ENCODE measurements at regions not wholly inside any gene's neighbourhood (a gene's known extent, or its start where the extent isn't known, plus 50 kb on each side); places are given as distances from the start of the nearest gene placed in this dataset.

DNA sequence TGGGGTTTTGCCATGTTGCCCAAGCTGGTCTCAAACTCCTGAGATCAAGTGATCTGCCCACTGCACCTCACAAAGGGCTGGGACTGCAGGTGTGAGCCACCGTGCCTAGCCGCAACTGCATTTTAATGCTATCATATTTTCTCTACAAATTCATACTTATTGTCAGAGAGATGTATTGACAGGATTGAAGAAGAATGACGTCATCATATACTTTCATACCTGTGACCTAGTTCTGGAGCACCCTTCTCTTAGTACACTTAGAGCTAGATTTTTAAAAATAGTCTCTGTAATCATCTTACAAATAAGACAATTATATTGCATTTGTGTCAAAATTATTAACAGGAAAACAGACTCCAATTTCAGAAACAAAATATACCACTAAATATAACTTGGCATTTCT is 242.8 kb upstream of the PDZRN3 start:
- Histone ChIP-seq H3K4me1 (no peaks in the 10 kb centered on the region), H3K27ac (no peak overlapping the region), H3K36me3 (no peaks in the 10 kb centered on the region), H3K27me3 (no peaks in the 10 kb centered on the region), H3K4me3 (no peak overlapping the region), H3K9me3 (no peaks in the 10 kb centered on the region)
- no peak for TF ChIP-seq POLR2A (IDR thresholded peaks at IDR 0.05)
- TF ChIP-seq, protein P1, sequence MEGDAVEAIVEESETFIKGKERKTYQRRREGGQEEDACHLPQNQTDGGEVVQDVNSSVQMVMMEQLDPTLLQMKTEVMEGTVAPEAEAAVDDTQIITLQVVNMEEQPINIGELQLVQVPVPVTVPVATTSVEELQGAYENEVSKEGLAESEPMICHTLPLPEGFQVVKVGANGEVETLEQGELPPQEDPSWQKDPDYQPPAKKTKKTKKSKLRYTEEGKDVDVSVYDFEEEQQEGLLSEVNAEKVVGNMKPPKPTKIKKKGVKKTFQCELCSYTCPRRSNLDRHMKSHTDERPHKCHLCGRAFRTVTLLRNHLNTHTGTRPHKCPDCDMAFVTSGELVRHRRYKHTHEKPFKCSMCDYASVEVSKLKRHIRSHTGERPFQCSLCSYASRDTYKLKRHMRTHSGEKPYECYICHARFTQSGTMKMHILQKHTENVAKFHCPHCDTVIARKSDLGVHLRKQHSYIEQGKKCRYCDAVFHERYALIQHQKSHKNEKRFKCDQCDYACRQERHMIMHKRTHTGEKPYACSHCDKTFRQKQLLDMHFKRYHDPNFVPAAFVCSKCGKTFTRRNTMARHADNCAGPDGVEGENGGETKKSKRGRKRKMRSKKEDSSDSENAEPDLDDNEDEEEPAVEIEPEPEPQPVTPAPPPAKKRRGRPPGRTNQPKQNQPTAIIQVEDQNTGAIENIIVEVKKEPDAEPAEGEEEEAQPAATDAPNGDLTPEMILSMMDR (IDR thresholded peaks at IDR 0.05), result no peak
- TF ChIP-seq POLR2AphosphoS5 (IDR thresholded peaks at IDR 0.05; ENCODE audit: insufficient read depth in 1 of 2, low read depth in 1 of 2), result no peak
- intact Hi-C loops (cut with DNase I), result no loop called here
- no peak for DNase-seq (ENCODE audit: extremely low spot score in 2 of 2)

DNA sequence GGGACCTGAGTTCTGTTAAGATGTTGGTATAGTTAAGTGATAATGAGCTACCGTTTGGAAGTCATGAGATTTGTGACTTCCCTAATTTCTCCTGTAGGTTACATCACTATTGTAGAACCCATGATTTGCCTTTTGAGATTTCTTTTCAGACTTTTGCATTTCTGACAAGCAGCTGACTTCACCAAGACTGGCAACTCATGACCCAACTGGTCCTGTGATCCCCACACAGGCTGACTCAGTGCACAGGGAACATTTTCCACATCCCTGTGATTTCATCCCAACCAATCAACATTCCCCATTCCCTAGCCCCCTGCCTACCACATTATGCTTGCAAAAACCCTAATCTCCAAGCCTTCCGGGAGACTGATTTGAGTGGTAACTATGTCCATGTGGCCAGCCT is 242.1 kb upstream of the PDZRN3 start:
- Histone ChIP-seq H3K4me1 (no peaks in the 10 kb centered on the region), H3K36me3 (no peaks in the 10 kb centered on the region), H3K9me3 (no peaks in the 10 kb centered on the region), H3K4me3 (no peak overlapping the region), H3K27me3 (no peaks in the 10 kb centered on the region), H3K27ac (no peak overlapping the region)
- no peak for DNase-seq (ENCODE audit: extremely low spot score in 2 of 2)
- no peak for TF ChIP-seq POLR2A (IDR thresholded peaks at IDR 0.05)
- intact Hi-C loops (cut with DNase I), result no loop called here

GRCh38 chr3:73863546-73864079 is 238.9 kb upstream of the PDZRN3 start:
- no peak for TF ChIP-seq POLR2A (IDR thresholded peaks at IDR 0.05)
- TF ChIP-seq POLR2AphosphoS5 (IDR thresholded peaks at IDR 0.05; ENCODE audit: insufficient read depth in 1 of 2, low read depth in 1 of 2), result no peak
- TF ChIP-seq, protein P1 (IDR thresholded peaks at IDR 0.05), result no peak

GRCh38 chr3:73855813-73856212 is 231.1 kb upstream of the PDZRN3 start:
- intact Hi-C loops (cut with DNase I), result no loop called here
- no peak for DNase-seq (ENCODE audit: extremely low spot score in 2 of 2)
- H3K9me3 ChIP-seq, result no peaks in the 10 kb centered on the region
- no peak overlapping the region for H3K4me3 ChIP-seq
- H3K4me1 ChIP-seq, result no peaks in the 10 kb centered on the region
- H3K36me3 ChIP-seq, result no peaks in the 10 kb centered on the region
- no peaks in the 10 kb centered on the region for H3K27me3 ChIP-seq
- TF ChIP-seq POLR2AphosphoS5 (IDR thresholded peaks at IDR 0.05; ENCODE audit: insufficient read depth in 1 of 2, low read depth in 1 of 2) (no peak), POLR2A (IDR thresholded peaks at IDR 0.05) (no peak)
- TF ChIP-seq, protein P1 (IDR thresholded peaks at IDR 0.05), result no peak
- no peak overlapping the region for H3K27ac ChIP-seq

More at GRCh38 chr3:73863546-73864079, 238.9 kb upstream of the PDZRN3 start:
- Histone ChIP-seq H3K27me3 (no peaks in the 10 kb centered on the region), H3K9me3 (no peaks in the 10 kb centered on the region), H3K4me3 (no peak overlapping the region), H3K27ac (no peak overlapping the region), H3K4me1 (no peaks in the 10 kb centered on the region), H3K36me3 (no peaks in the 10 kb centered on the region)
- DNase-seq (ENCODE audit: extremely low spot score in 2 of 2), result no peak
- intact Hi-C loops (cut with DNase I), result no loop called here

DNA sequence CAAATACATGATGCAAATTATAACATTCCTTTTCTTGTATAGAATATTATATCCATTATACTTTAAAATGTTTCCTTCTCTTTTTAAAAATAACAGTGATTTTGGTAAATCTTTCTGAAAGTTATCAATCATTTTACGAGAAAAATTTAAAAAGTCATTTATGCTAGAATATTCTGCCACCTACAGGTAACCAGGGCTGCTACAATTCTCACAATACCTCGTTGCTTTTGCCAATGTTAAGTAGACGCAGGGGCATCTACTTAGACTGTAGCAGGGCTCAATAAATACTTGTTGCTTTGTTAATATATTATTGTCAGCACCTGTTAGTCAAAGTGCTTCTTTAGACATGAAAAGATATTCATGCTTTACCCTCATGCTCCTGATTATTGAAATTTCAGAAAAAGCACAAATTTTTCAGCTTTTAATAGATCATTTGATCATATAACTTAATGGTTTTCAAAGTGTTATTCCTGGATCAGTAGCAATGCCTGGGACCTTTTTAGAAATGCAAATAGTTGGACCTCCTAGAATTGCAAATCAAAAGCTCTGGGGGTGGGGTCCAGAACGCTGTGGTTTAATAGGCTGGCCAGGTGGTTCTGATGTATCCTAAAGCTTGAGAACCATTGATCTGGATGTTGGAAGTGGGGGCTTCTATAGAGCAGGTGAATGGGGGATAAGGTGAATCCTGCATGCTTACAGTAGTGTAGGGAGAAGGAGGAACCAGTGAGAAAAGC is 223.6 kb upstream of the PDZRN3 start:
- Histone ChIP-seq H3K27me3 (no peaks in the 10 kb centered on the region), H3K9me3 (no peaks in the 10 kb centered on the region), H3K36me3 (no peaks in the 10 kb centered on the region), H3K27ac (no peak overlapping the region), H3K4me1 (no peaks in the 10 kb centered on the region), H3K4me3 (no peak overlapping the region)
- intact Hi-C loops (cut with DNase I), result no loop called here
- TF ChIP-seq POLR2AphosphoS5 (IDR thresholded peaks at IDR 0.05; ENCODE audit: insufficient read depth in 1 of 2, low read depth in 1 of 2), result no peak
- TF ChIP-seq, protein P1 (IDR thresholded peaks at IDR 0.05), result peak; percentile 30 to 44 (median 36)
- no peak for DNase-seq (ENCODE audit: extremely low spot score in 2 of 2)

Data from vagina (tissue), 2 donors.